HG02884 (cell line): ENCODE measurements at regions not wholly inside any gene's neighbourhood (a gene's known extent, or its start where the extent isn't known, plus 50 kb on each side); places are given as distances from the start of the nearest gene placed in this dataset.
"Not testable (repeated sequence)": the region's sequence is repeated elsewhere in the genome, so short reads cannot be mapped to it uniquely, and the experiment has no call there.

Experiments used
- ATAC-seq: cut with Tn5 transposase; IDR thresholded peaks from one replicate; pipeline ENCODE4 v1.9.1; 2021; ENCODE audit warnings: mild to moderate bottlenecking, moderate library complexity; ENCODE audit not compliant: unreplicated experiment

DNA sequence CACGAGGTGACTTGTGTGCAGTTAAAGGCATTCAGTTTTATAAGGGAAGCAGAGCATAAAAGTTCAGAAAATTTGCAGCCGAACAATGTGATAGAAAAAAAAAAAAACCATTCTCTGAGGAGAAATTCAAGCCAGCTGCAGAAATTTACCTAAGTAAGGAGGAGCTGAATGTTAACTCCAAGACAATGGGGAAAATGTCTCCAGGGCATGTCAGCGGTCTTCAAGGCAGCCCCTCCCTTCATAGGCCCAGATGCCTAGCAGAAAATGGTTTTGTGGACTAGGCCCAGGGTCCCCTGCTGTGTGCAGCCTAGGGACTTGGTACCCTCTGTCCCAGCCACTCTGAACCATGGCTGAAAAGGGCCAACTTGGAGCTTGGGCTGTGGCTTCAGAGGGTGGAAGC is 1764.0 kb downstream of the C4orf33 start:
- no peak for ATAC-seq

DNA sequence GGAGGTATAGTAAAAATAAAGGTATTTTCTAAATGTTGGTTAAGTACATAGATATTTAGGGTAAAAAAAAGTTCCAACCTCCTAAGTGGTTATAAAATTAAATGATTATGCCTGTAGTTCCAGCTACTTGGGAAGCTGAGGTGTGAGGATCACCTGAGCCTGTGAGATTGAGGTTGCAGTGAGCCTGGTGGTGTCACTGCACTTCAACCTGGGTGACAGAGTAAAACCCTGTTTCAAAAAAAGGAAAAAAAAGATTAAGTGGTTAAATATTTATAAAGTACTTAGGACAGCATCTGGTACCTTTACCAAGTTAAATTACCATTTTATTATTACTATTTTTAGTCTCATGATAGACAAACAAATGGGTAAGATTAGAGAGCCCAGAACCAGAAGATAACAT is 1801.0 kb downstream of the C4orf33 start:
- ATAC-seq, result no peak

DNA sequence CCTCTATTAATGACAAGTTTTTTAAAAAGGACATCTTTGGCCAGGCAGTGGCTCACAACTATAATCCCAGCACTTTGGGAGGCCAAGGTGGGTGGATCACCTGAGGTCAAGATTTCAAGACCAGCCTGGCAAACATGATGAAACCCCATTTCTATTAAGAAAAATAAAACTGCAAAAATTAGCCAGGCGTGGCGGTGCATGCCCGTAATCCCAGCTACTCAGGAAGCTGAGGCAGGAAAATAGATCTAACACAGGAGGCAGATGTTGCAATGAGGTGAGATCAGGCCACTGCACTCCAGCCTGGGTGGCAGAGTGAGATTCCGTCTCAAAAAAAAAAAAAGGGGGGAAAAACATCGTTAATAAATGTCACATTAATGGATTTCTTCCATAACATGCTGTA is 1805.4 kb downstream of the C4orf33 start:
- no peak for ATAC-seq

DNA sequence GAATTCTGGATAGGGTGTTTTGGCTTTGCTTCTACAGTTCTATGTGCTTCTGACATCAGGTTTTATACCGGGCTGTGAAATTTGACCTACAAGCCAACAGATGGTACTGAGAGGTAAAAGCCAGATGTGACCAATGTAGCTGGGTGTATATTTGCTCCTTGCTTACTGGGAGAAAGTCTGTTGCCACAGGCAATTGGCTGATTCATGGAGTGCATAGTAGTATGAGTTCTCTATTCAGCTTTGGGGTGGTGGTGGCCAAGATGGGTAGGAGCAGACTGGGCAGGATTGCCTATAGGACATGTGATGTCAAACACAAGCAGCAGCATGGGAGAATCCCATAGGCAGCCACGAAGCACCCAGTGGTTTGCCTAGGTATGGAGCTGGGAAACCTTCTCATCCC is 1827.0 kb downstream of the C4orf33 start:
- ATAC-seq, result no peak

DNA sequence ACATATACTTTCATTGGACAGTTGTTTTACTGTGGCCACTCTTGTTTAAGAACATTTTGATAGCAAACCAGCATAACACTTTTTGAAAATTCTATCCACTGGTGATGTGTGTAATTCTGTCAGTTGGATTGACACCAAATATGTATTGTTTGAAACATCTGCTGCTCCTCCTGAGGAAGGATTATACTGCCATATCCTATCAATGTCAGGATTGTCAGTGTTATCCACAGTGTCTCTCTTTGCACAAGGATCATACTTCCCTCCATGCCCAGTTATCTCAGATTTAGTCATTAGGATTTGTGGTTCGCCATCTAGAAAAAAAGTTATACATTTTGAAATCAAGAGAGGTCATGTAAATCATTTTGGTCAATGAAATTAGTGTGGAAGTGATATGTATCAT is 1859.6 kb downstream of the C4orf33 start:
- no peak for ATAC-seq

DNA sequence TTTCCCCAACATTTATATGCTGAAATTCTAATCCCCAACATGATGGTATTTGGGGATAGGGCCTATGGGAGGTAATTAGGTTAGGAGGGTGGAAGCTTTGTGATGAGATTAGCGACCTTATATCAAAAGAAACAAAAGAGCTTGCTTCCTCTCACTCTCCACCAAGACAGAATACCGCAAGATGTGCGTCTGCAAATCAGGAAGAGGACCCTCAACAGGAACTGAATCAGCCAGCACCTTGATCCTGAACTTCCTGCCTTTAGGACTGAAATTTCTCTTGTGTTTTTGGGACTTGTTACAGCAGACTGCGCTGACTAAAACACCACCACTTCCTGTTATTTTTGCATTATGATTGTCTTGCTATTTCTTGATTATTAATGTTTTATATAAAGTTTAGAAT is 1889.4 kb downstream of the C4orf33 start:
- no peak for ATAC-seq

DNA sequence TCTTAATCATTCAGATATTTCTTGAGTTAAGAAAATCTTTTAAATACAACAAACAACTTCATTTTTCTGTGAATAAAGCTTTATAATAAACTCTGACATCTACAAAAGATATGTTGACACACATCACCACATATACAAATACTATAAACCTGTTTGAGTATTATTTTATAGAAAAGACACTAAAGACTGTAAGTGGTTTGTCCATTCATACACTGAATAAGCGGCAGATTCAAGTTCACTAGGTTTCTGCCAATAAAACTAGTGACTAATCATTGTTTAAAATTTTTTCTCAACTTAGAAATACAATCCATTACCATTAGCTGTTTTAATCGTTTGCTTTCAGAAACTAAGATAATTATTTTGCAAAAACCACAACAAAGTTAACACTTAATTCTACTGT is 1900.0 kb downstream of the C4orf33 start:
- ATAC-seq, result no peak

DNA sequence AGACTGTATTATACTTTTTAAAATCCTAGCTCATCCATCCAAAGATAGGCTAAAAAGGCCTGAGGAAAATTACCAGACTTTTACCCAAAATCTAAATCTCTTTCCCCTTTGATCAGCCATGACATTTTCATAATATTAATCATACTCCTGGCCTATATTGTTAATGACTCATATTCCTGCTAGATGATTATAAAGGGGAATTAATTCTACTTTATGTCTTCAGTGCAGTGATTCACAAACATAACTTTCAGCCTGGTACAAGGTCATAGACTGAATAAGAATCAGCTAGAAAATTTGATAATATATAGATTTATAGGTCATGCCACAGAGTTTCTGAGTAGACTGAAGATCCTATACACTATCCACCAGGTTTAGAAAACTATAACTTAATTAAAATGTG is 1905.4 kb downstream of the C4orf33 start:
- no peak for ATAC-seq

DNA sequence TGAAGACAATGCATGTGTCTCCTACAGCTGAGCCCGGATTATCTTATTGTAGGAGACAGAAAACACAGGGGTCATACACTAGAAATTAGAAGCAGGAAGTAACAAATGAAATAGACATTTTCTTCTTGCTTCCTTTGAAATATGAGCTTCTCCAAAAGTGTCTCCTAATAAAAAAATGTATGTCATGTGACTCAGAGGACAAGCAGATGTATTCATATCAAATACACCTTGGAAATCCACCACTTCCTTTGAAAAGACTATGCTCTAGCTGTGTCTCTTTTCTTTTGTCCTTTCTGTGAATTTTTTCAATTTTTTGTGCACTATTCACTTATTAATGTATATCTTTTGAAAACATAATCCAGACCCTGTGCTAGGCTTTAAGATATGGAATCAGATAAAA is 1906.2 kb downstream of the C4orf33 start:
- ATAC-seq, result no peak

DNA sequence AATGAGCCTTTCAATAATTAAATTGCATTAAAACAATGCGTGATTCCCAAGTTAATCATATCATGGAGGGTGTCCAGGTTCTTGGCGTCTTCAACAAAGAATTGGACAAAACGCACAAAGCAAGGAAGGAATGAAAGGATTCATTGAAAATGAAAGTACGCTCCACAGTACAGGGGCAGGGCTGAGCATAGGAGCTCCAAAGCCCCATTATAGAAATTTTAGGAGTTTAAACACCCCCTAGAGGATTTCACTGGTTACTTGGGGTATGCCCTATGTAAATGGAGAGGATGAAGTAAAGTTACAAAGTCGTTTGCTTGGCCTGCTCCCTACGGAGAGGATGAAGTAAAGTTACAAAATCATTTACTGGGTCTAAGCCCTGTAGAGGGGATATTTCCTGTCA is 1910.4 kb downstream of the C4orf33 start:
- no peak for ATAC-seq

DNA sequence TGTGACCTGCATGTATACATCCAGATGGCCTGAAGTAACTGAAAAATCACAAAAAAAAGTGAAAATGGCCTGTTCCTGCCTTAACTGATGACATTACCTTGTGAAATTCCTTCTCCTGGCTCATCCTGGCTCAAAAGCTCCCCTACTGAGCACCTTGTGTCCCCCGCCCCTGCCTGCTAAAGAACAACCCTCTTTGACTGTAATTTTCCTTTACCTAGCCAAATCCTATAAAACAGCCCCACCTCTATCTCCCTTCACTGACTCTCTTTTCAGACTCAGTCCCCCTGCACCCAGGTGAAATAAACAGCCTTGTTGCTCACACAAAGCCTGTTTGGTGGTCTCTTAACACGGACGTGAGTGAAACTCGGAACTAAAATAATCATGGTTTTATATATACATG is 1916.0 kb downstream of the C4orf33 start:
- not testable (repeated sequence) for ATAC-seq

DNA sequence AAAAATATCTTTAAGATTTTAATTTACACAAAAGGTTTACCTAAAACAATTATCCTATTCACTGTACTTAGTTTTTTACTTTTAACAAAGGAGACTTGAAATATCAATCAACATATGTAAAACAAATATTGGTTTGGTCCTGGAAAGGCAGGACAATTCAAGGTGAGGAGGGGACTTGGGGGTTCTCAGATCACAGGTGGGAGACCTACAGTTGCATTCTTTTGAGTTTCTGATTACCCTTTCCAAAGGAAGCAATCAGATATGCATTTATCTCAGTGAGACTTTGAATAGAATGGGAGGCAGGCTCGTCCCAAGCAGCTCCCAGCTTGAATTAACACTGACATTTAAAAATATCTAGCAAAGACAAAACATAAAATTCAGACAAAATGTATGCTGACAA is 1917.3 kb downstream of the C4orf33 start:
- no peak for ATAC-seq

DNA sequence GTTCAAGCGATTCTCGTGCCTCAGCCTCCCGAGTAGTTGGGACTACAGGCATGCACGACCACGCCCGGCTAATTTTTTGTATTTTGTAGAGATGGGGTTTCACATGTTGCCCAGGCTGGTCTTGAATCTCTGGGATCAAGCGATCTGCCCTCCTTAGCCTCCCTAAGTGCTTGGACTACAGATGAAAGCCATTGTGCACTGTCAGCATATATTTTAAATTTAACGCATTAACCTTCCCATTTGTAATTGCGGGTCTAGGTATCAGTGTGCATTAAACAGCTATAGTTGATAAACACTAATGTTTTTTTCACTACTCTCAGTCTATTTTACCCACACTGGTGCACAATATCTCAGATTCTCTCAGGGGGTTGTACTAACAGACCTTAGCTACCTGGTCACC is 1930.8 kb downstream of the C4orf33 start:
- ATAC-seq, result no peak

DNA sequence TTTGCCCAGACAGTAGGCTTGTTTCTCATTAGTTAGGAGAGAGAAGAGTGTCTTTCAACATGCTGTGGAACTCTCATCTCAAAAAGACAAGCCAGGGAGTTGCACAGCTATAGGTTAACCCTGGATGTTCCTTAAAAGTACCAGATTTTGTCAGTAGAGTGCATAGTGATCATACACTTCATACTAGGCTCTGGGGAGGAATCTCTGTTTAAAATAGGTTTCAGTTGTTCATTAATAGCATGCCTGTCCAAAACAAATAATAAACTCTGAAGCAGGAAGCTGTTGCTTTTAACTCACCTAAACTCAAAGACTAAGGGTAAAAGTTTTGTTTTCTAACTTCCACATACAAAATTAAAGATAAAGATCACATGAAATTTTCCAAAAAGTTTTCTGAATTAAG is 1948.4 kb downstream of the C4orf33 start:
- no peak for ATAC-seq

DNA sequence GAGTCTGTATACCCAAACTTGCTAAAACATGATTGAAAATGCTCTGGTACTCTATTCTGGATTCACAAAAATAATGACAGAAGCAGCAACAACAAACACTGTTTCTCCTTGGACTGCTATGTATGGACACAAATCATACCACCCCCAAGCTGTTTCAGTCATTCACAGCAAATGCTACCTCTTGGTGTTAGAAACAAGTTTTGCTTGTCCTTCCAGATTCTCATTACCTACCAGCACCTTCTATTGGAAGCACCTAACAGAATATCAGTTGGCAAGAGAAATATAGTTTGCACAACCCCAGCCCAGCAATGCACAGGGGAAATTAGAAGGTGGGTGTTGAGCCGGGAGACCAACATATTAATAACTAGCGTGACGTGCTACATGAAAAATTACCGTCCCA is 1950.9 kb downstream of the C4orf33 start:
- ATAC-seq, result no peak

DNA sequence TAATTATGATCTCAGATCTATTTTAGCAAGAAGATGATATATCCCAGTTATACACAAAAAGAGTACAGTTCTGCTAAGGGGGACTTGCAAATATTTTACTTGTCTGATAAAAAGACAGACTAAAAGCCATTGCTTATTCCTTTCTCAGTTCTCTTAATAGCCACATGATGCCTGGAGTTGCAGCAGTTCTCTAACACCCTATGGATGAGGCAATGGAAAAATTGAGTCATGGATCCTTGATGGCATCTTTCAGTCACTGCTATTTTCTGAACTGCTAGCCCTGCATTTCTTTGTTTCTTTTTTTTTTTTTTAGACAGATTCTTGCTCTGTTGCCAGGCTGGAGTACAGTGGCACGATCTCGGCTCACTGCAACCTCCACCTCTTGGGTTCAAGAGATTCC is 1956.7 kb downstream of the C4orf33 start:
- no peak for ATAC-seq

DNA sequence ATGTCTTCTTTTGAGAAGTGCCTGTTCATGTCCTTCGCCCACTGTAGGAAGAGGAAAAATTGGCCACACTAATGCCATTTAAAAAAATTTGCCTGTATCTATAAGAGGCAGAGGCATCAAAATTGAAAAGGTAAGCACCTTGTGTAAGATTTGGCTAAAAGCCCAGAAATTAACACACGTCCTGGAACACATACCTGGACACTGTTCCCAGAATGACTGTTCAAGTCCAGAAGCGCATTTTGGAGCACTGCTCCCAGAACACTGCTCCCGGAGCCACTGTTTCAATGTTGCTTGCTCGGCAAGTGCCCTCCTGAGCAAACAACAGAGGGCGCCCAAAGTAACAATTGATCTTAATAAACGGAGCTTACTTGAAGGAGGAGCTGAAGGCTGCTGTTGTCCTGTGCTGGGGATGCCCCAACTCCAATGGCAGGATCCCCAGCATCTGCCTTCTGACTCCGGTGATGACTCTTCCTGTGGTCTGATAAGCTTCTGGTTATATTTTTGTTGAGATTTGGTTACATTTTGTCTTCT is 1958.6 kb downstream of the C4orf33 start:
- ATAC-seq, result no peak

DNA sequence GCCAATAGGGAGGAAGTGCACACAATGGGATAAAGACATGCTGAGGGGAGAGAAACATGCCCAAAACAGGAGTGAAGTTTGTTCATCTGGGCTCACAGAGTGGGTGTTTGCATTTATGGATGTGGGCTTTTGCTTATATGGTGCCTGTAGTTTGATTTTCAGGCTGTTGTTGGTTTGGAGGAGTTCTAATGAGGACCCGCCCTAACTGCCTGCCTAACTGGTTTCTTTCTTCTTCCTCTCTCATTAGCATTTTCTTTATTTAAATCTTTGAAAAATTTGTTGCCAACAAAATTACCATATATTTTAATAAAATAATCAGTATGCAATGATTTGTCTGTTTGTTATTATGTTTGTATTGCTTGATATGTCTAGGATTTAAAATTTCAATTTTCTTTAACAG is 1965.8 kb downstream of the C4orf33 start:
- ATAC-seq, result no peak

DNA sequence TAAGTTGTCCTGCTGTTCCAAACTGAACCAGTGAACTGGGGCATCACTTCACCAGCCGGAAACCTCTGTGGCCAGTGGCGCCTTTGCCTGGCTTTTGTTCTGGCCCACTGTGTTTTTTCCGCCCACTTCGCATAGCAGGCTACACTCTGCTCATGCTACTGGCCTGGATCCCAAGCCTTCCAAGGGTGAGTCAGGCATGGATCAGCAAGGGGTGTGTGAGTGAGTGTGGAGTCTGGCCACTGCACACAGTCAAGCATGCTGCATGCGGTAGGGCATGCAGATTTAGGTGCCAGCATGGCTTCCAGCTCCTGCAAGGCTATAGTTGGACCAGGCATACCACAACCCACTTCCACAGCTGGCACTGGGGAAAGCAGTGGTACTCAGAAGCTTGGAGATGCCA is 1967.9 kb downstream of the C4orf33 start:
- no peak for ATAC-seq

DNA sequence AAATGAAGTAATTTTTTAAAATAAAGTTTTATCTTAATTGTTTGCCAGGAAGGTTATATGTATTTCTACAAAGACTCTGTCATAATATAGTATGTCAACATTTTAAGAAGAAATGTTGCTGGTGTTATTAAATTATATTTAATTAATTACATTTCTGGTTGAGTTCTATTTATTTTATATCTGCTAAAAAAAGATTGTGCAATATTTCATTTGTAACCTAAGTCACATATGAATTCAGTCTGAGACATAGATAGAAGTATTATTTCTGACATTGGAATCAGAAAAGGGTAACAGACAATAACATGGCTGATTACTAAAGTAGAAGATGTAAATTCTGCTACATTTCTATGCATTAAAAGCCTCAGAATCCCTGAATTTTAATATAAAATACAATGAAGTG is 1985.1 kb downstream of the C4orf33 start:
- no peak for ATAC-seq

DNA sequence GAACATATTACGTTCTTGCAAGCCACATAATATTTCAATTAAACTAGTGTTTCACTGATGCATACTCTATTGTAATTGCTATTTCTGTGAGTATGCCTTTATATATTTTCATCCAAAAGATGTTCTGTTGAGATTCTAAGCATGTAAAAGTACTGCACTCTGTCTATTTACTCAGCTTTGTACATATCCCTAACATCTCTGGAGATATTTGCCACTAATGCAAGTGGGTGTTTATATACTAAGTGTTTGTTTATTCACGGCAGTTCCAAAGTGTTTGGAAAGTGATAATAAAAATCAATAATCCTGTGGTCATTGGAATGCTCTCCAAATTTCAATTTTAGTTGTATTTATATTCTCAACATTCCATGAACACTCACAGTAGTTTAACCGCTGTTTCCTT is 1989.0 kb downstream of the C4orf33 start:
- no peak for ATAC-seq

DNA sequence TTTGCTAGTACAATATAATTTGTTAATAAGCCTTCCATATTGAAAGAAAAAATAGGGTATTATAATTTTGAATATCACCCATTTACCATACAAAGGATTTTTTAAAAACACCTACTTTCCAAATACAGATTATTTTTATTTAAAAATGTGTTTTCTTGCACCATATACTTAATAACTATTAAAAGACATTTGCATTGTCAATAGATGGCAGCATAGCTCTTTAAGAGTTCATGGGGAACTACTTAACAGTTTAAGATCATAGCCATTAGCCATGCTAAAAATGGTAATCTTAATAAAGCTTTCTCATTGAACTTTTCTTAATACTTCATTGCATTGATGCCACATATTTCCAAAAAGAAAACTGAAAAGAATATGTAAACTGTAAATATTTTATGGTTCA is 1995.9 kb downstream of the C4orf33 start:
- no peak for ATAC-seq

DNA sequence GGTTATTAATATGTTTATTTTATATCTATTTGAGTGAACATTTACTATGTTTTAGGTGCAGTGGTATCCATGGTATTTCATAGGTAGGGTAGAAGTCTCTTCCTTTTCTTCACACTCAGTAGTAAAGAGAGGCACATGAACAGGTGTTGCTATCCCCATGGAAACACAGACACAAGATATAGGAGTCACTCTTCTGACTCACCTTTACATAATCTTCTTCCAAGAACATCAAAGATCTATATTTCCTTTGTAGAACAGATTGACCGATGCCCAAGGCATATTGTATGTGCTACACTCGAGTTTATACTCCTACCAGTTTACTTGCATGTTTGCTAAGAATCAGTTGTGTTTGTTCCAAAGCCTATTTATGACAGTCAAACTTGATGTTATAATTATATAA is 1997.4 kb downstream of the C4orf33 start:
- no peak for ATAC-seq

DNA sequence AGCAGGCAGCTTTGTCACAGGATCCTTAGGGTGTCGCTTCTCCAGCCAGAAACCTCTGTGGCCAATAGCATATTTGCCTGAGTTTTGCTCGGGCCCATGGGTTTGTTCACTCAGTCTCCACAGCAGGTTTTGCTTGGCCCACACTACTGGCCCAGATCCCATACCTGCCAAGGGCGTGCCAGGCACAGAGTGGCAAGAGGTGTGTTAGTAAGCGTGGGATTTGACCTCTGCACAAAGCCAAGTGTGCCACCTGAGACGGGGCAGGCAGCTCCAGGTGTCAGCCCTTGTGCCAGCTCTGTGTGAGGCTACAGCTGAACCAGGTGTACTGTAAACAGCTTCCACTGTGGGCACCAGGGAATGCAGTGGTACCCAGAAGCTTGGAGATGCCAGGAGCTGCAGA is 2003.0 kb downstream of the C4orf33 start:
- no peak for ATAC-seq
